OCI-LY3 (cell line): ENCODE measurements at regions not wholly inside any gene's neighbourhood (a gene's known extent, or its start where the extent isn't known, plus 50 kb on each side); places are given as distances from the start of the nearest gene placed in this dataset.

Experiments used
- H2AFZ ChIP-seq: fragments of 200-600, 300-600 bp; shearing (Covaris generic); 2 replicates; pipeline ENCODE4 v1.6.0; 2014; ENCODE audit warnings: antibody characterized with exemption, low read depth, low read length
- H3K27ac ChIP-seq: fragments of 200-600, 300-600 bp; sonication (generic); 2 replicates; pipeline ENCODE4 v1.5.1; 2014; ENCODE audit warnings: mild to moderate bottlenecking, low read length, moderate library complexity, mixed read lengths
- H3K27me3 ChIP-seq: fragments of 200-600, 300-600 bp; sonication (generic); 2 replicates; pipeline ENCODE4 v1.6.1; 2014; ENCODE audit warnings: low read depth, low read length, mixed read lengths
- H3K36me3 ChIP-seq: fragments of 200-600, 300-600 bp; sonication (generic); replicated peaks from 2 replicates; pipeline ENCODE3; 2014; ENCODE audit warnings: low read depth, low read length, mixed read lengths
- H3K4me1 ChIP-seq: fragments of 300-600, 200-600 bp; sonication (generic); 2 replicates; pipeline ENCODE4 v1.6.1; 2014; ENCODE audit warnings: low read length, mixed read lengths
- H3K4me2 ChIP-seq: fragments of 200-600, 300-600 bp; sonication (generic); 2 replicates; pipeline ENCODE4 v1.6.1; 2014; ENCODE audit warnings: low read length, mixed read lengths
- H3K4me3 ChIP-seq: fragments of 300-600, 200-600 bp; sonication (generic); 2 replicates; pipeline ENCODE4 v1.5.1; 2014; ENCODE audit warnings: antibody characterized with exemption, mild to moderate bottlenecking, low read length, moderate library complexity
- H3K79me2 ChIP-seq: fragments of 300-600, 200-600 bp; shearing (Covaris generic); 2 replicates; pipeline ENCODE4 v1.6.1; 2014; ENCODE audit warnings: mild to moderate bottlenecking, low read length, mixed read lengths
- H3K9ac ChIP-seq: fragments of 300-600, 200-600 bp; shearing (Covaris generic); 2 replicates; pipeline ENCODE4 v1.6.0; 2014; ENCODE audit warnings: mild to moderate bottlenecking, low read length, moderate library complexity
- H3K9me3 ChIP-seq: fragments of 200-600, 300-600 bp; shearing (Covaris generic); 2 replicates; pipeline ENCODE4 v1.6.1; 2014; ENCODE audit warnings: low read length, mixed read lengths; ENCODE audit not compliant: insufficient read depth
- H4K20me1 ChIP-seq: fragments of 200-600, 300-600 bp; sonication (generic); 2 replicates; pipeline ENCODE4 v1.6.1; 2016; ENCODE audit warnings: low read length, mixed read lengths; ENCODE audit not compliant: insufficient read depth
- EZH2phosphoT487 ChIP-seq: fragments of 200-600 bp; shearing (Covaris generic); IDR thresholded peaks from 2 replicates; pipeline ENCODE4 v1.6.1; 2018; ENCODE audit warnings: antibody characterized with exemption, mixed run types, low read depth
- TF ChIP-seq, protein P1 (sequence below): fragments of 200-600, 300-600 bp; sonication (generic); IDR thresholded peaks from 2 replicates; pipeline ENCODE4 v1.5.1; 2014; ENCODE audit warnings: antibody characterized with exemption, low read length, low read depth

- H3K27me3 ChIP-seq: no peaks in the 10 kb centered on the region
- no peaks in the 10 kb centered on the region for H4K20me1 ChIP-seq
- H3K4me1 ChIP-seq: no peaks in the 10 kb centered on the region
- no peak overlapping the region for H2AFZ ChIP-seq
- no peaks in the 10 kb centered on the region for H3K36me3 ChIP-seq
- H3K4me3 ChIP-seq: no peak overlapping the region
- H3K9me3 ChIP-seq: no peaks in the 10 kb centered on the region
- TF ChIP-seq, protein P1, sequence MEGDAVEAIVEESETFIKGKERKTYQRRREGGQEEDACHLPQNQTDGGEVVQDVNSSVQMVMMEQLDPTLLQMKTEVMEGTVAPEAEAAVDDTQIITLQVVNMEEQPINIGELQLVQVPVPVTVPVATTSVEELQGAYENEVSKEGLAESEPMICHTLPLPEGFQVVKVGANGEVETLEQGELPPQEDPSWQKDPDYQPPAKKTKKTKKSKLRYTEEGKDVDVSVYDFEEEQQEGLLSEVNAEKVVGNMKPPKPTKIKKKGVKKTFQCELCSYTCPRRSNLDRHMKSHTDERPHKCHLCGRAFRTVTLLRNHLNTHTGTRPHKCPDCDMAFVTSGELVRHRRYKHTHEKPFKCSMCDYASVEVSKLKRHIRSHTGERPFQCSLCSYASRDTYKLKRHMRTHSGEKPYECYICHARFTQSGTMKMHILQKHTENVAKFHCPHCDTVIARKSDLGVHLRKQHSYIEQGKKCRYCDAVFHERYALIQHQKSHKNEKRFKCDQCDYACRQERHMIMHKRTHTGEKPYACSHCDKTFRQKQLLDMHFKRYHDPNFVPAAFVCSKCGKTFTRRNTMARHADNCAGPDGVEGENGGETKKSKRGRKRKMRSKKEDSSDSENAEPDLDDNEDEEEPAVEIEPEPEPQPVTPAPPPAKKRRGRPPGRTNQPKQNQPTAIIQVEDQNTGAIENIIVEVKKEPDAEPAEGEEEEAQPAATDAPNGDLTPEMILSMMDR: no peak
- no peak for TF ChIP-seq EZH2phosphoT487
- no peaks in the 10 kb centered on the region for H3K79me2 ChIP-seq
- no peak overlapping the region for H3K9ac ChIP-seq
- H3K4me2 ChIP-seq: no peak overlapping the region
- H3K27ac ChIP-seq: no peak overlapping the region
These were observed 102.9 kb upstream of the MCHR2 start for GRCh38 chr6:100096936-100097335.

DNA sequence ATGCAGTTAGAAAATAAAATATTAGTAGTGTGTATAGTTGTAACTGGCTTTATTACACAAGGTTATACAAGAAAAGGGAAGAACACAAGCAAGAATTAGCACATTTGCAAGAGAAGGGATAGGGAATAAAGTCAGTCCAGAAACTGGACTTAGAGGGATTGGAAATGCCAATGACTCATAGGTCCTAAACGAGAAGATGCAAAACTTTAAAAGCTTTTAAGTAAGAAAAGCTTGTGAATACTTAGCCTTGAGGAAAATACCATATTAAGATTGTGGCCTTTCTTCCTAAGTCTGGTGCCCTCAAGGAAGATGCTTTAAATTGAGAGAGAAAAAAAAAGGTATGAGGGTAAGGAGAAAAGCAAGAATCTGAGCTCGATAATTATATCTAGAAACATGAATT, 102.3 kb upstream of the MCHR2 start:
- Histone ChIP-seq H3K9me3 (no peaks in the 10 kb centered on the region), H3K36me3 (no peaks in the 10 kb centered on the region), H3K9ac (no peak overlapping the region), H3K27me3 (no peaks in the 10 kb centered on the region), H3K4me1 (no peaks in the 10 kb centered on the region), H4K20me1 (no peaks in the 10 kb centered on the region), H3K79me2 (no peaks in the 10 kb centered on the region), H3K4me3 (no peak overlapping the region), H2AFZ (no peak overlapping the region), H3K27ac (no peak overlapping the region), H3K4me2 (no peak overlapping the region)
- TF ChIP-seq, protein P1: no peak
- no peak for TF ChIP-seq EZH2phosphoT487

DNA sequence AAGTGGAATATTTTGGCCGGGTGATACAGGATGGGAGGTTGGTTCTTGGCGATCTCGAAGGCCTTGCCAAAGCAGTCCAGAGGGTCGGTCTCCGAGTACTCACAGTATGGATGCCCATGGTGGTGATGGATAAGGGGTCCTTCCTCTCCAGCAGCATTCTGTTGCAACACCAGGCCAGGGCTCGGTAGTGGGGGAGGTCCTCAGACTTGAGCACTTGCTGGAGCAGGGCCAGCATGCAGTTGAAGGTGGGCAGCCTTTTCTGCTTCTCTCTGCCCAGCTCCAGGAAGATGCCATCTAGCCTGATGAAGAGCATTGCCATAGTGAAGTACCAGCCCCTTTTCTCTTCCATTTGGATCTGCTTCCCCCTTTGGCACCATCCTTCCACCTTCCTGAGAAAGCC, 99.4 kb upstream of the MCHR2 start:
- H3K27ac ChIP-seq: no peak overlapping the region
- H4K20me1 ChIP-seq: no peaks in the 10 kb centered on the region
- no peaks in the 10 kb centered on the region for H3K79me2 ChIP-seq
- H3K9ac ChIP-seq: no peak overlapping the region
- TF ChIP-seq EZH2phosphoT487: no peak
- TF ChIP-seq, protein P1: no peak
- H2AFZ ChIP-seq: no peak overlapping the region
- H3K4me2 ChIP-seq: no peak overlapping the region
- no peaks in the 10 kb centered on the region for H3K4me1 ChIP-seq
- H3K9me3 ChIP-seq: no peaks in the 10 kb centered on the region
- H3K36me3 ChIP-seq: no peaks in the 10 kb centered on the region
- no peak overlapping the region for H3K4me3 ChIP-seq
- H3K27me3 ChIP-seq: no peaks in the 10 kb centered on the region

DNA sequence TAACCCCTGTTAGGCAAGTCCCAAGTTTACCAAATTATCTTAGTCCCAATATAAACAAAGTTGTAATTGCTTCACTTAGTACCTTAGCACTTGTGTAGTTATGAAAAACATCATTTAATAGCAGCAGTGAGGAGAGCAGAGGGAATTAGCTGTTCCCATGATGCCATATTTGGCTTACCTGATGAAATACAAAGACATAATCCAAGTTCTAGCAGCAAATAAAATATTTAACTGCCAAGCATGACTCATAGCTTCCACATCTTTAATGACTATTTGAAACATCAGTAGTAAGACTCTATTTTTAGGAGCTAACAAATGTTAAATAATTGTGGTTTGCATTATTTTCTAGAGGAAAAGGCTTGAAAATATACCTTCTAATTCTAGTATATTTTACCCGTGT, 94.0 kb upstream of the MCHR2 start:
- Histone ChIP-seq H3K36me3 (no peaks in the 10 kb centered on the region), H3K4me1 (no peaks in the 10 kb centered on the region), H3K4me2 (no peak overlapping the region), H3K79me2 (no peaks in the 10 kb centered on the region), H2AFZ (no peak overlapping the region), H3K27ac (no peak overlapping the region), H4K20me1 (no peaks in the 10 kb centered on the region), H3K9ac (no peak overlapping the region), H3K9me3 (no peaks in the 10 kb centered on the region), H3K27me3 (no peaks in the 10 kb centered on the region), H3K4me3 (no peak overlapping the region)
- no peak for TF ChIP-seq EZH2phosphoT487
- TF ChIP-seq, protein P1: no peak
